Lower lobe of right lung (tissue), 2 donors: ENCODE measurements at regions not wholly inside any gene's neighbourhood (a gene's known extent, or its start where the extent isn't known, plus 50 kb on each side); places are given as distances from the start of the nearest gene placed in this dataset.

ENCODE experiments used
- ATAC-seq, 2 donors: fragments of 200-7000 bp; cut with Tn5 transposase; one replicate each; pipeline ENCODE4 v1.9.1; 2020 to 2022; ENCODE audit warnings: mild to moderate bottlenecking in 2 of 2, moderate library complexity in 2 of 2
- DNase-seq: peaks from one replicate; pipeline ENCODE4 v3.0.0-alpha.2; 2020
- H3K27ac ChIP-seq: fragments of 200-600 bp; one replicate; pipeline ENCODE4 v1.8.0; 2022
- H3K27me3 ChIP-seq: fragments of 200-600 bp; one replicate; pipeline ENCODE4 v1.8.0; 2022; ENCODE audit warnings: low read depth
- H3K36me3 ChIP-seq: fragments of 200-600 bp; one replicate; pipeline ENCODE4 v1.8.0; 2022; ENCODE audit warnings: mild to moderate bottlenecking
- H3K4me1 ChIP-seq: fragments of 200-600 bp; one replicate; pipeline ENCODE4 v1.8.0; 2022
- H3K4me3 ChIP-seq: fragments of 200-600 bp; one replicate; pipeline ENCODE4 v1.8.0; 2022; ENCODE audit warnings: mild to moderate bottlenecking
- H3K9me3 ChIP-seq: fragments of 200-600 bp; one replicate; pipeline ENCODE4 v1.8.0; 2022
- CTCF ChIP-seq: fragments of 200-600 bp; IDR thresholded peaks from one replicate; pipeline ENCODE4 v1.8.0; 2022; ENCODE audit warnings: antibody characterized with exemption, mild to moderate bottlenecking
- intact Hi-C: fragments of 100-400 bp; cut with DNase I; formaldehyde crosslinking; loops from one replicate; pipeline ENCODE4 v1.11.0; 2022
- donor health status: DM: no; HTN: yes; CAD: no; lungs with severe emphysema.

GRCh38 chr6:20334962-20335361 is 66.7 kb upstream of the E2F3 start:
- DNase-seq: no peak
- Histone ChIP-seq H3K36me3 (no peaks in the 10 kb centered on the region), H3K4me3 (no peak overlapping the region), H3K27me3 (peaks cover 5% of the 10 kb centered on the region), H3K4me1 (no peaks in the 10 kb centered on the region), H3K27ac (no peak overlapping the region), H3K9me3 (no peaks in the 10 kb centered on the region)
- no peak for TF ChIP-seq CTCF
- intact Hi-C loops: no loop called here
- ATAC-seq: no peak

- Histone ChIP-seq H3K27ac (no peak overlapping the region), H3K9me3 (no peaks in the 10 kb centered on the region), H3K4me1 (no peaks in the 10 kb centered on the region), H3K36me3 (no peaks in the 10 kb centered on the region), H3K4me3 (no peak overlapping the region), H3K27me3 (peaks cover 3% of the 10 kb centered on the region)
- ATAC-seq (no peak), DNase-seq (no peak)
- TF ChIP-seq CTCF: no peak
- intact Hi-C loops: no loop called here
Observed at GRCh38 chr6:20335872-20336271, 65.8 kb upstream of the E2F3 start.

GRCh38 chr6:20338156-20338555 is 63.5 kb upstream of the E2F3 start:
- Histone ChIP-seq H3K27me3 (no peaks in the 10 kb centered on the region), H3K27ac (no peak overlapping the region), H3K36me3 (no peaks in the 10 kb centered on the region), H3K9me3 (no peaks in the 10 kb centered on the region), H3K4me3 (no peak overlapping the region), H3K4me1 (no peaks in the 10 kb centered on the region)
- intact Hi-C loops: no loop called here
- ATAC-seq (no peak), DNase-seq (no peak)
- TF ChIP-seq CTCF: no peak

- H3K36me3 ChIP-seq: no peaks in the 10 kb centered on the region
- intact Hi-C loops: no loop called here
- TF ChIP-seq CTCF: no peak
- H3K27me3 ChIP-seq: no peaks in the 10 kb centered on the region
- DNase-seq: no peak
- H3K4me1 ChIP-seq: no peaks in the 10 kb centered on the region
- no peak for ATAC-seq
- H3K4me3 ChIP-seq: no peak overlapping the region
- no peak overlapping the region for H3K27ac ChIP-seq
- H3K9me3 ChIP-seq: no peaks in the 10 kb centered on the region
Observed at GRCh38 chr6:20340068-20340848, 61.4 kb upstream of the E2F3 start.

GRCh38 chr6:20341096-20341495 is 60.6 kb upstream of the E2F3 start:
- no peak for TF ChIP-seq CTCF
- no peaks in the 10 kb centered on the region for H3K4me1 ChIP-seq
- no peak overlapping the region for H3K27ac ChIP-seq
- ATAC-seq (no peak), DNase-seq (no peak)
- H3K36me3 ChIP-seq: no peaks in the 10 kb centered on the region
- H3K9me3 ChIP-seq: no peaks in the 10 kb centered on the region
- intact Hi-C loops: no loop called here
- H3K4me3 ChIP-seq: no peak overlapping the region
- no peaks in the 10 kb centered on the region for H3K27me3 ChIP-seq
